ENCODE measurements at regions not wholly inside any gene's neighbourhood (a gene's known extent, or its start where the extent isn't known, plus 50 kb on each side); places are given as distances from the start of the nearest gene placed in this dataset.

- intact Hi-C loops (cut with micrococcal nuclease), result no loop called here
These were observed 359.3 kb upstream of the RUNX1 start for GRCh38 chr21:35408401-35408800.

GRCh38 chr21:35406635-35407034 is 357.5 kb upstream of the RUNX1 start:
- intact Hi-C loops (cut with micrococcal nuclease), result no loop called here

GRCh38 chr21:35405981-35406380 is 356.9 kb upstream of the RUNX1 start:
- intact Hi-C loops (cut with micrococcal nuclease), result no loop called here

- intact Hi-C loops (cut with micrococcal nuclease), result loop anchor here (5.0 kb wide), 2 partner anchors 602 to 712 kb away; no protein-coding TSS in a partner anchor
These were observed 355.1 kb upstream of the RUNX1 start for GRCh38 chr21:35404247-35404646.

GRCh38 chr21:35402061-35402460 is 353.0 kb upstream of the RUNX1 start:
- intact Hi-C loops (cut with micrococcal nuclease), result loop anchor here (5.0 kb wide), 2 partner anchors 600 to 710 kb away; no protein-coding TSS in a partner anchor

- intact Hi-C loops (cut with micrococcal nuclease), result loop anchor here (5.0 kb wide), 2 partner anchors 599 to 709 kb away; no protein-coding TSS in a partner anchor
These were observed 352.4 kb upstream of the RUNX1 start for GRCh38 chr21:35401476-35401875.

- intact Hi-C loops (cut with micrococcal nuclease), result loop anchor here (1.0 to 5.0 kb wide), 6 partner anchors 195 to 708 kb away; no protein-coding TSS in a partner anchor
These were observed 351.3 kb upstream of the RUNX1 start for GRCh38 chr21:35400233-35400939.

- intact Hi-C loops (cut with micrococcal nuclease), result loop anchor here (1.0 to 5.0 kb wide), 6 partner anchors 194 to 707 kb away; no protein-coding TSS in a partner anchor
These were observed 350.6 kb upstream of the RUNX1 start for GRCh38 chr21:35399706-35400105.

- intact Hi-C loops (cut with micrococcal nuclease), result no loop called here
These were observed 350.0 kb upstream of the RUNX1 start for GRCh38 chr21:35399002-35399530.

- intact Hi-C loops (cut with micrococcal nuclease), result no loop called here
These were observed 349.4 kb upstream of the RUNX1 start for GRCh38 chr21:35398346-35398982.

- intact Hi-C loops (cut with micrococcal nuclease), result no loop called here
These were observed 348.7 kb upstream of the RUNX1 start for GRCh38 chr21:35397781-35398180.

GRCh38 chr21:35396655-35397054 is 347.6 kb upstream of the RUNX1 start:
- intact Hi-C loops (cut with micrococcal nuclease), result no loop called here

GRCh38 chr21:35395728-35396127 is 346.6 kb upstream of the RUNX1 start:
- intact Hi-C loops (cut with micrococcal nuclease), result no loop called here

GRCh38 chr21:35394634-35395369 is 345.7 kb upstream of the RUNX1 start:
- intact Hi-C loops (cut with micrococcal nuclease), result no loop called here

GRCh38 chr21:35394049-35394448 is 344.9 kb upstream of the RUNX1 start:
- intact Hi-C loops (cut with micrococcal nuclease), result no loop called here

- intact Hi-C loops (cut with micrococcal nuclease), result no loop called here
These were observed 341.1 kb upstream of the RUNX1 start for GRCh38 chr21:35390013-35390776.

- intact Hi-C loops (cut with micrococcal nuclease), result no loop called here
These were observed 337.5 kb upstream of the RUNX1 start for GRCh38 chr21:35386491-35387079.

GRCh38 chr21:35384375-35384774 is 335.3 kb upstream of the RUNX1 start:
- intact Hi-C loops (cut with micrococcal nuclease), result no loop called here

- intact Hi-C loops (cut with micrococcal nuclease), result no loop called here
These were observed 333.6 kb upstream of the RUNX1 start for GRCh38 chr21:35382696-35383095.

- intact Hi-C loops (cut with micrococcal nuclease), result no loop called here
These were observed 332.7 kb upstream of the RUNX1 start for GRCh38 chr21:35381743-35382310.
